ENCODE measurements at regions not wholly inside any gene's neighbourhood (a gene's known extent, or its start where the extent isn't known, plus 50 kb on each side); places are given as distances from the start of the nearest gene placed in this dataset.

DNA sequence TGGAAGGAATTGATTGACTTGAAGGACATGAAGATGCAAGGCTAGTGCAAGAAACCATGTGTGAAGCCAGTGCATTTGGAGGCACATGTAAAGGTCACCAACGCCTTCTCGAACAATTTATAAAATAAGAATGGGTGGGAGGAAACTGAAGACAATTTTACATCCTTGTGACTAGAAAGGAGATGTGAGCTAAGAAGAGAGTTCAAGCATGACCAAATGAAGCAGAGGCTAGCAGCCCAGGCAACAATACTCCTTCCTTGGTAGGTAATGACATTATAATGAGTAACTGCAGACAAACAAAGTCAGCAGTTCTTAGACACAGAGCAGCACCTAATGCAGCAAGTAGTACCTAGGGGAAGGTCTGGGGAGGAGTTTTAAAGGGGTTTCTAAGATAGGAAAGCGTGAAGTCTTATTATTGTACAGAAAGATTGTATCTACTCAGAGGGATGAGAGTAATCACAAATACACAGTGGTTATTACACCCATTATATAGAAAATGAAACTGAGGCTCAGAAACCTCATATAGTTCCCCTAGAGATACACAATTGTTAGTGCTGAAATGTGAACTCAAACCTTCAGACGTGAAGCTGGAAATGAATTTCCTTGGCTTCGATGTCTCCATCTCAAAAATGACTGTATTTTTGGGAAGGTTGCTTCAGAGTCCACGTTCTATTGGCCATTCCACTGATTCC lies 56.1 kb downstream of the ATXN3L start:
- Histone ChIP-seq H3K27me3 (ENCODE audit: control insufficient read depth in 4 of 4, insufficient read depth in 4 of 4, low read length in 3 of 4) (no peaks in the 10 kb centered on the region), H3K27ac (ENCODE audit: low read depth in 1 of 2, low read length in 2 of 2) (no peak overlapping the region), H3K4me3 (ENCODE audit: low read depth in 1 of 3, low read length in 3 of 3) (no peak overlapping the region), H3K9me3 (ENCODE audit: control insufficient read depth in 4 of 4, low read length in 3 of 4) (peaks cover 0 to 4% (median 0%) of the 10 kb centered on the region in 4 donors), H3K36me3 (ENCODE audit: control insufficient read depth in 4 of 4, insufficient read depth in 3 of 4, low read depth in 1 of 4, low read length in 3 of 4) (no peaks in the 10 kb centered on the region), H3K9ac (ENCODE audit: low read depth in 1 of 2, low read length in 2 of 2) (no peak overlapping the region), H3K4me1 (ENCODE audit: control insufficient read depth in 4 of 4, insufficient read depth in 4 of 4, low read length in 3 of 4) (no peaks in the 10 kb centered on the region)
- TF ChIP-seq JUND (IDR thresholded peaks at IDR 0.05) = no peak
- no peak for TF ChIP-seq SP1 (IDR thresholded peaks at IDR 0.05)
- no peak for TF ChIP-seq FOXA2 (IDR thresholded peaks at IDR 0.05)
- no peak for TF ChIP-seq HNF4G (IDR thresholded peaks at IDR 0.05)
- no peak for TF ChIP-seq NR2F2 (IDR thresholded peaks at IDR 0.05)
- no peak for TF ChIP-seq YY1 (IDR thresholded peaks at IDR 0.05)
- TF ChIP-seq, protein P1, sequence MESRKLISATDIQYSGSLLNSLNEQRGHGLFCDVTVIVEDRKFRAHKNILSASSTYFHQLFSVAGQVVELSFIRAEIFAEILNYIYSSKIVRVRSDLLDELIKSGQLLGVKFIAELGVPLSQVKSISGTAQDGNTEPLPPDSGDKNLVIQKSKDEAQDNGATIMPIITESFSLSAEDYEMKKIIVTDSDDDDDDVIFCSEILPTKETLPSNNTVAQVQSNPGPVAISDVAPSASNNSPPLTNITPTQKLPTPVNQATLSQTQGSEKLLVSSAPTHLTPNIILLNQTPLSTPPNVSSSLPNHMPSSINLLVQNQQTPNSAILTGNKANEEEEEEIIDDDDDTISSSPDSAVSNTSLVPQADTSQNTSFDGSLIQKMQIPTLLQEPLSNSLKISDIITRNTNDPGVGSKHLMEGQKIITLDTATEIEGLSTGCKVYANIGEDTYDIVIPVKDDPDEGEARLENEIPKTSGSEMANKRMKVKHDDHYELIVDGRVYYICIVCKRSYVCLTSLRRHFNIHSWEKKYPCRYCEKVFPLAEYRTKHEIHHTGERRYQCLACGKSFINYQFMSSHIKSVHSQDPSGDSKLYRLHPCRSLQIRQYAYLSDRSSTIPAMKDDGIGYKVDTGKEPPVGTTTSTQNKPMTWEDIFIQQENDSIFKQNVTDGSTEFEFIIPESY (IDR thresholded peaks at IDR 0.05) = no peak
- TF ChIP-seq FOXA1 (IDR thresholded peaks at IDR 0.05) = no peak
- no peak for TF ChIP-seq GABPA (IDR thresholded peaks at IDR 0.05 in 1 of 2, conservative IDR thresholded peaks at IDR 0.05 in 1 of 2)
- no peak for DNase-seq (ENCODE audit: low spot score)
- 94% methylated on average over 6 of the region's 6 CpGs for WGBS

DNA sequence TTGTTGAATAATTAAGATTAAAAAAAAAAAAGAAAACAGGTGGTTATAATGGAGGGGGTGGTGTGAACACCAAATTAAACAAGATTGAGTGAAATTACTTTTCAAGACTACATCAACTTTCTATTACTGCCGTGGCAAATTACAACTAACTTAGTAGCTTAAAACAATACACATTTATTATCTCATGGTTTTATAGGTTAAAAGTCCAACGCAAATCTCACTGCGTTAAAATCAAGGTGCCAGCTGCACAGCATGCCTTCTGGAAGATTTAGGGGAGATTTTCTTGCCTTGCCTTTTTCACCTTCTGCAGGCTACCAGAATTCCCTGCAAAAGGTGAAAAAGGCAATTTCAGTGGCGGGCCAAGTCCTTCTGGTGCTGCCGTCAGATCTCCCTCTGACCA lies 58.5 kb downstream of the ATXN3L start:
- Histone ChIP-seq H3K9me3 (ENCODE audit: control insufficient read depth in 4 of 4, low read length in 3 of 4) (peaks cover 0 to 4% (median 0%) of the 10 kb centered on the region in 4 donors), H3K27me3 (ENCODE audit: control insufficient read depth in 4 of 4, insufficient read depth in 4 of 4, low read length in 3 of 4) (no peaks in the 10 kb centered on the region), H3K9ac (ENCODE audit: low read depth in 1 of 2, low read length in 2 of 2) (no peak overlapping the region), H3K27ac (ENCODE audit: low read depth in 1 of 2, low read length in 2 of 2) (no peak overlapping the region), H3K36me3 (ENCODE audit: control insufficient read depth in 4 of 4, insufficient read depth in 3 of 4, low read depth in 1 of 4, low read length in 3 of 4) (no peaks in the 10 kb centered on the region), H3K4me3 (ENCODE audit: low read depth in 1 of 3, low read length in 3 of 3) (no peak overlapping the region), H3K4me1 (ENCODE audit: control insufficient read depth in 4 of 4, insufficient read depth in 4 of 4, low read length in 3 of 4) (no peaks in the 10 kb centered on the region)
- DNase-seq (ENCODE audit: low spot score) = no peak
- 87% methylated on average over 5 of the region's 5 CpGs for WGBS
- no peak for TF ChIP-seq TAF1 (conservative IDR thresholded peaks at IDR 0.05)
- TF ChIP-seq, protein P2, sequence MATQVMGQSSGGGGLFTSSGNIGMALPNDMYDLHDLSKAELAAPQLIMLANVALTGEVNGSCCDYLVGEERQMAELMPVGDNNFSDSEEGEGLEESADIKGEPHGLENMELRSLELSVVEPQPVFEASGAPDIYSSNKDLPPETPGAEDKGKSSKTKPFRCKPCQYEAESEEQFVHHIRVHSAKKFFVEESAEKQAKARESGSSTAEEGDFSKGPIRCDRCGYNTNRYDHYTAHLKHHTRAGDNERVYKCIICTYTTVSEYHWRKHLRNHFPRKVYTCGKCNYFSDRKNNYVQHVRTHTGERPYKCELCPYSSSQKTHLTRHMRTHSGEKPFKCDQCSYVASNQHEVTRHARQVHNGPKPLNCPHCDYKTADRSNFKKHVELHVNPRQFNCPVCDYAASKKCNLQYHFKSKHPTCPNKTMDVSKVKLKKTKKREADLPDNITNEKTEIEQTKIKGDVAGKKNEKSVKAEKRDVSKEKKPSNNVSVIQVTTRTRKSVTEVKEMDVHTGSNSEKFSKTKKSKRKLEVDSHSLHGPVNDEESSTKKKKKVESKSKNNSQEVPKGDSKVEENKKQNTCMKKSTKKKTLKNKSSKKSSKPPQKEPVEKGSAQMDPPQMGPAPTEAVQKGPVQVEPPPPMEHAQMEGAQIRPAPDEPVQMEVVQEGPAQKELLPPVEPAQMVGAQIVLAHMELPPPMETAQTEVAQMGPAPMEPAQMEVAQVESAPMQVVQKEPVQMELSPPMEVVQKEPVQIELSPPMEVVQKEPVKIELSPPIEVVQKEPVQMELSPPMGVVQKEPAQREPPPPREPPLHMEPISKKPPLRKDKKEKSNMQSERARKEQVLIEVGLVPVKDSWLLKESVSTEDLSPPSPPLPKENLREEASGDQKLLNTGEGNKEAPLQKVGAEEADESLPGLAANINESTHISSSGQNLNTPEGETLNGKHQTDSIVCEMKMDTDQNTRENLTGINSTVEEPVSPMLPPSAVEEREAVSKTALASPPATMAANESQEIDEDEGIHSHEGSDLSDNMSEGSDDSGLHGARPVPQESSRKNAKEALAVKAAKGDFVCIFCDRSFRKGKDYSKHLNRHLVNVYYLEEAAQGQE (IDR thresholded peaks at IDR 0.05) = no peak
- no peak for TF ChIP-seq FOXA2 (IDR thresholded peaks at IDR 0.05)
- TF ChIP-seq EGR1 (IDR thresholded peaks at IDR 0.05; ENCODE audit: low read depth in 2 of 2) = no peak
- no peak for TF ChIP-seq RAD21 (IDR thresholded peaks at IDR 0.05)

DNA sequence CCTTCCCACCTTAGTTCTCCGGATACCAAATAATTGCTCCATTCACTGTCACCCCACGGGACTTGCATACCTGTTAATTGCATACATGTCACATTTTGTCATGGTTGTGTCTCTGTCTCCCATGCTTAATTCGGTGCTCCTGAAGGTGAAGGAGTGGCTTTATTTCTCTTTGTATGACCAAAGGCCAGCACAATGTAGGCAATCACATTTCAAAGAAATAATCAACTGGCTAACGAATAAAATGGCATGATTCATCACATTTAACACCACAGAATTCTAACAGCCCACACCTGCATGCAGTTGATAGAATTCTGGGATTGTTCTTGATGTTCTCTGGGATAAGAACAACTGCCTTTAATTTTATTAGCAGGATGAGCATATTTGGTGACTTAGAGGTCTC lies 59.3 kb downstream of the ATXN3L start:
- WGBS = 85% methylated on average over 4 of the region's 4 CpGs
- H3K4me1 ChIP-seq (ENCODE audit: control insufficient read depth in 4 of 4, insufficient read depth in 4 of 4, low read length in 3 of 4) = no peaks in the 10 kb centered on the region
- H3K4me3 ChIP-seq (ENCODE audit: low read depth in 1 of 3, low read length in 3 of 3) = no peak overlapping the region
- no peak overlapping the region for H3K9ac ChIP-seq (ENCODE audit: low read depth in 1 of 2, low read length in 2 of 2)
- H3K27me3 ChIP-seq (ENCODE audit: control insufficient read depth in 4 of 4, insufficient read depth in 4 of 4, low read length in 3 of 4) = no peaks in the 10 kb centered on the region
- no peak for DNase-seq (ENCODE audit: low spot score)
- TF ChIP-seq YY1 (IDR thresholded peaks at IDR 0.05) (no peak), HNF4G (IDR thresholded peaks at IDR 0.05) (no peak), HNF4A (conservative IDR thresholded peaks at IDR 0.05) (no peak), JUND (IDR thresholded peaks at IDR 0.05) (no peak), SP1 (IDR thresholded peaks at IDR 0.05) (no peak)
- TF ChIP-seq, protein P1 (IDR thresholded peaks at IDR 0.05) = no peak
- TF ChIP-seq, protein P3, sequence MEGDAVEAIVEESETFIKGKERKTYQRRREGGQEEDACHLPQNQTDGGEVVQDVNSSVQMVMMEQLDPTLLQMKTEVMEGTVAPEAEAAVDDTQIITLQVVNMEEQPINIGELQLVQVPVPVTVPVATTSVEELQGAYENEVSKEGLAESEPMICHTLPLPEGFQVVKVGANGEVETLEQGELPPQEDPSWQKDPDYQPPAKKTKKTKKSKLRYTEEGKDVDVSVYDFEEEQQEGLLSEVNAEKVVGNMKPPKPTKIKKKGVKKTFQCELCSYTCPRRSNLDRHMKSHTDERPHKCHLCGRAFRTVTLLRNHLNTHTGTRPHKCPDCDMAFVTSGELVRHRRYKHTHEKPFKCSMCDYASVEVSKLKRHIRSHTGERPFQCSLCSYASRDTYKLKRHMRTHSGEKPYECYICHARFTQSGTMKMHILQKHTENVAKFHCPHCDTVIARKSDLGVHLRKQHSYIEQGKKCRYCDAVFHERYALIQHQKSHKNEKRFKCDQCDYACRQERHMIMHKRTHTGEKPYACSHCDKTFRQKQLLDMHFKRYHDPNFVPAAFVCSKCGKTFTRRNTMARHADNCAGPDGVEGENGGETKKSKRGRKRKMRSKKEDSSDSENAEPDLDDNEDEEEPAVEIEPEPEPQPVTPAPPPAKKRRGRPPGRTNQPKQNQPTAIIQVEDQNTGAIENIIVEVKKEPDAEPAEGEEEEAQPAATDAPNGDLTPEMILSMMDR (IDR thresholded peaks at IDR 0.05; ENCODE audit: low read depth, low read length, missing input control) = no peak
- H3K9me3 ChIP-seq (ENCODE audit: control insufficient read depth in 4 of 4, low read length in 3 of 4) = peaks cover 0 to 4% (median 0%) of the 10 kb centered on the region in 4 donors
- H3K27ac ChIP-seq (ENCODE audit: low read depth in 1 of 2, low read length in 2 of 2) = no peak overlapping the region
- H3K36me3 ChIP-seq (ENCODE audit: control insufficient read depth in 4 of 4, insufficient read depth in 3 of 4, low read depth in 1 of 4, low read length in 3 of 4) = no peaks in the 10 kb centered on the region

Measured in liver (tissue), 8 donors.